HUES6 (cell line): ENCODE measurements at regions not wholly inside any gene's neighbourhood (a gene's known extent, or its start where the extent isn't known, plus 50 kb on each side); places are given as distances from the start of the nearest gene placed in this dataset.

Experiments used
- H3K27ac ChIP-seq: 2 replicates; pipeline ENCODE4 v1.7.0; 2013; ENCODE audit warnings: low read depth, mild to moderate bottlenecking, low read length, inconsistent platforms
- H3K27me3 ChIP-seq: 2 replicates; pipeline ENCODE4 v1.6.1; 2013; ENCODE audit warnings: low read length; ENCODE audit not compliant: control insufficient read depth, insufficient read depth
- H3K36me3 ChIP-seq: 2 replicates; pipeline ENCODE4 v1.6.1; 2013; ENCODE audit warnings: low read length; ENCODE audit not compliant: control insufficient read depth, insufficient read depth
- H3K4me1 ChIP-seq: 2 replicates; pipeline ENCODE4 v1.6.1; 2013; ENCODE audit warnings: low read length; ENCODE audit not compliant: control insufficient read depth, insufficient read depth
- H3K4me3 ChIP-seq: 2 replicates; pipeline ENCODE4 v1.5.1; 2013; ENCODE audit warnings: low read depth, low read length
- H3K9ac ChIP-seq: one replicate; pipeline ENCODE4 v1.6.1; 2013; ENCODE audit warnings: mild to moderate bottlenecking, low read length
- H3K9me3 ChIP-seq: 2 replicates; pipeline ENCODE4 v1.6.1; 2013; ENCODE audit warnings: low read depth, low read length; ENCODE audit not compliant: control insufficient read depth, insufficient read depth

DNA sequence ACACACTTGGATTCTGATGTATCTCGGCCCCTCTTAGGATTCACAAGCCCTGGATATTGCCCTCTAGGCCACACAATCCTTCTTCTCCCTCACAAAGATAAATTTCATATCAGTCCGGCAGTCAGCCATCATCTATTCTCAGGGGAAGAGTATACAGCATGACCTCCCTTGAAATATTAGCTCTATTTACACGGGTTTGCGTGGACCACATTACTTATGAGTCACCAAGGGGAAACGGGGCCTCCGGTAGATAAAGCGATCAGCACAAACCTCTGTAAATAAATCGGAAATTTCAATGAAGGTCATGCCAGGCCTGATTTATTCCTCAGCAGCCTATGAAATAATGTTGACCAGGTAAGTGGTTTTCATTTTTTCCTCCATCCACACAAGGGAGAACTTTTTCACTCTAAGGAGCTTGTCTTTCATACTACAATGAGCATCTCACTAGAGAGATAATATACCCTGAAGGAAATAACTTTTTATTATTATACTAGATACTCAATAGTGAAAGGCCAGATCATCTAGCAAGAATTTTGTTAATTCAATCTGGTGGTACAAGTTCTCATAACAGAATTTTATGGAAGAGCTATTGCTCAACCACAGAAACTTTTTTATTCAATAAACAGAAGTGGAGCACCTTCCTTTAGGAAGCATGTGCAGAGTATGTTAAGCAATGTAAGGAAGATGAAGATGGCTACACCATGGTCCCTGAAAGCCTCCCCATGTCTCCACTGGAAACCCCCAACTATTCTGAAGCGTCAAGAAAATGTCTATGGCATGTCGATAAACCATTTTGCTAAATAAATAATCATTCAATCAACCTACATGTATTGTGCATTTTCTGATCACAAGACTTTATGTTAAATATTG lies 125.2 kb upstream of the PIK3C3 start:
- Histone ChIP-seq H3K36me3 (no peaks in the 10 kb centered on the region), H3K27me3 (no peaks in the 10 kb centered on the region), H3K9ac (no peak overlapping the region), H3K27ac (no peak overlapping the region), H3K4me3 (no peak overlapping the region), H3K4me1 (0 out of 2 replicates have a peak, but pooled peaks cover 5% of the 10 kb centered on the region), H3K9me3 (no peaks in the 10 kb centered on the region)

DNA sequence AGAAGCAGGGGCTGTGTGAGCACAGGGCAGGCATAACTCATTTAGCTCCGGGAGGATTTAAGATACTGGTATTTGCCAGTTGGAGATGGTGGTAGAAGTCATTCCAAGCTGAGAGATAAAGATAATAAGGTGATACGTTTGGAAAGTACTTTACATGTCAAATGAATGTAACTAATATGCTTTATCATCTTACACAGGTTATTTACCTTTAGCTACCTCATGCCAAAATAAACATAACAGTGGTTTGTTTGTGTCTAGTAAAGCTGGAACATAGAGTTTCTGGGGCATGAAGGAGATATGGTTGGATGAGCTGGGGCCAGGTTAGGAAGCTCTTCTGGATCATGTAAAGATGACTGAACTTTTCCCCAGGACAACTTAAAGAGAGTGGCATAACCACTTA lies 126.9 kb upstream of the PIK3C3 start:
- Histone ChIP-seq H3K4me1 (0 out of 2 replicates have a peak, but pooled peaks cover 5% of the 10 kb centered on the region), H3K9ac (no peak overlapping the region), H3K27ac (no peak overlapping the region), H3K4me3 (no peak overlapping the region), H3K9me3 (no peaks in the 10 kb centered on the region), H3K36me3 (no peaks in the 10 kb centered on the region), H3K27me3 (no peaks in the 10 kb centered on the region)

DNA sequence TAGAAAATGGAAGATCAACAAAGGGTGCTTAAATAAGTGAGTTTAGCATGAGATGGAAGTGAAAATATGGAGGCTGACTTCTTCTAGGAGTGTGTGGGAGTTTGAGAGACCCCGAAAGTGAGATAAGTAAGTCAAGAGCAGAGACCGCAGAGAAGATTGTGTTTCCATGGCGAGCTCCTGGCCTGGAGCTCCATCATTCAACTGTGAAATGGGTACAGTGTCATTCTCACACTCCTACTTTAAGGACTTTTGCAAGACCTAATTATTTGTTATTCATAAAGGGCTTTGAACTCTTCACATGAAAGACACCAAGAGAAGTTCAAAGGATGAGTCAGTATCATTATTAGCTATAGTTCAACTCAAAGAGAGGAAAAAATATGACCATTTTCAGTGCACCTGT lies 134.2 kb upstream of the PIK3C3 start:
- H3K36me3 ChIP-seq: no peaks in the 10 kb centered on the region
- H3K4me1 ChIP-seq: peaks cover 12% of the 10 kb centered on the region
- no peaks in the 10 kb centered on the region for H3K9me3 ChIP-seq
- no peaks in the 10 kb centered on the region for H3K27me3 ChIP-seq
- H3K9ac ChIP-seq: no peak overlapping the region
- H3K4me3 ChIP-seq: no peak overlapping the region
- no peak overlapping the region for H3K27ac ChIP-seq

DNA sequence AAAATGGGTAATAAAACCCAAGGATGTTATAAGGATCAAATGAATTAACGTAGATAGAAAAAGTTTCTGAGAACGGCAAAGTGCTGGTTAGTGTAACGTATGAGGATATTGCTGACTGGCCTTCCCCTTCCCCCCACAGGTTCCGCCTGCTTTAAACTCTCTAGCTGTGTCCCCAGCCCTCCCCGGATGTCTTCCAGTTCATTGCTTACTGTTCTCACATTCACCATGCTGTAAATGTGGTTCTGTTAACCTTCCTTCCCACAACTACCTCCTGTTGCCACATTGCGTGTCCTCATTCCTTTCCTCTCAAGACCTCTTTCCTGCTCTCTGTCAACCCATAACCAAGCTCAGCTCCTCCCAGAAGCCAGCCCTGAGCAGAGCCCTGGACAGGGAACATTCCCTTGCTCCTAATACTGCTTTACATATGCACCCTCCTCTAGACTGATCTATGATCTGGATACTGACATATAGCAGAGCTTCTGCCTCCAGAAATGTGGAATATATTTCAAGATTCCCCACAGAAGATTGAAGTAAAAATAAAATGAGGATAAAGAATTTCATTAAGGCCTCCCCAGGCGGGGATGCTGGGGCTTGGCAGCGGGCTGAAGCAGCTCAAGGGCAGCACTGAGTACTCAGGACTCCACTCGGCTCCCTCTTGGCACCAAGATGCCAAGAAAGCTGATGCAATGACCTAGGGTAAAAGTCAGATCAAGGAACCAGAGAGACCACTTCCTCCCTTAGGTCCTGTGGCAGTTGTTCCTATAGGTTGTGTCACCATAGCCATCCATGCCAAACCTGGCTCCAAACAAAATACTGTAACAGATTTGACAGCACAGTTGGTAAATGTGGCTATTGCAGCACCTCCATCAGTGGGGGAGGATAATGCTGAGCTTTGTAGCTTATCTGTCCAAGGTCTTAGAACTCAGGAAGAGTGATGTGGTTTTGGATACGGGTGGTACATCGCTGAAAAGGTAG lies 136.4 kb upstream of the PIK3C3 start:
- Histone ChIP-seq H3K27me3 (no peaks in the 10 kb centered on the region), H3K9me3 (no peaks in the 10 kb centered on the region), H3K4me1 (peaks cover 12% of the 10 kb centered on the region), H3K4me3 (no peak overlapping the region), H3K9ac (no peak overlapping the region), H3K27ac (no peak overlapping the region), H3K36me3 (no peaks in the 10 kb centered on the region)

DNA sequence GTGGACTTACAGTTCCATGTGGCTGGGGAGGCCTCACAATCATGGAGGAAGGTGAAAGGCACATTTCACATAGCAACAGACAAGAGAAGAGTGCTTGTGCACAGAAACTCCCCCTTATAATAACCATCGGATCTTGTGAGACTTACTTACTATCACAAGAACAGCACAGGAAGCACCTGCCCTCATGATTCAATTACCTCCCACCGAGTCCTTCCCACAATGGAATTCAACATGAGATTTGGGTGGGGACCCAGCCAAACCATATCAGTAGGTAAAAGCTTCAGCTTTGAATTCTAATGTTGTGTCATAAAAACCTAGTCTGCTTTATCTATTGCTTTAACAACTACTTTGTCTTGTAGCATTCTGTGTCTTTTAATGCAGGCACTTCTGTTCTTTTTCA lies 140.4 kb upstream of the PIK3C3 start:
- Histone ChIP-seq H3K27ac (no peak overlapping the region), H3K9ac (no peak overlapping the region), H3K4me1 (peaks cover 12% of the 10 kb centered on the region), H3K4me3 (no peak overlapping the region), H3K9me3 (peaks cover 3% of the 10 kb centered on the region; the same call in 1 of the 2 replicates), H3K27me3 (no peaks in the 10 kb centered on the region), H3K36me3 (no peaks in the 10 kb centered on the region)

DNA sequence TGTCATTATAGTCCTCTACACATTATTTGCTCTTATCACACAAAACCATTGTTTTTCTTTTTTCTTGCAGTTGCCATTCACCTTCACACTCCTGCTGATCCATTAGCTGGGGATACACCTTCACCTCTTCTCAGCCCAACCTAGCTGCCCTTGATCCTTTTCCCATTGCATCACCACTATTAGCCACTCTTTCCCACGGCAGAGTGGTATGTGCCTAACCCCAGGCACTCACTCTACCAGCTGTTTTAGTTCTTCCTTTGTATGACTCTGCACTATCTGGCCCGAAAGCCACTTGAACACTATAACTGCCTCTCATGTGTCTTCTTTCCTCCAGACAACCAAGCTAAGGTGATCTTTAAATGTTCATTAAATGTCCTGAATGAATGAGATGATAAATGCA lies 145.4 kb upstream of the PIK3C3 start:
- no peaks in the 10 kb centered on the region for H3K27me3 ChIP-seq
- H3K9me3 ChIP-seq: peaks cover 3% of the 10 kb centered on the region; the same call in 1 of the 2 replicates
- no peaks in the 10 kb centered on the region for H3K4me1 ChIP-seq
- no peaks in the 10 kb centered on the region for H3K36me3 ChIP-seq
- H3K9ac ChIP-seq: no peak overlapping the region
- no peak overlapping the region for H3K4me3 ChIP-seq
- no peak overlapping the region for H3K27ac ChIP-seq

DNA sequence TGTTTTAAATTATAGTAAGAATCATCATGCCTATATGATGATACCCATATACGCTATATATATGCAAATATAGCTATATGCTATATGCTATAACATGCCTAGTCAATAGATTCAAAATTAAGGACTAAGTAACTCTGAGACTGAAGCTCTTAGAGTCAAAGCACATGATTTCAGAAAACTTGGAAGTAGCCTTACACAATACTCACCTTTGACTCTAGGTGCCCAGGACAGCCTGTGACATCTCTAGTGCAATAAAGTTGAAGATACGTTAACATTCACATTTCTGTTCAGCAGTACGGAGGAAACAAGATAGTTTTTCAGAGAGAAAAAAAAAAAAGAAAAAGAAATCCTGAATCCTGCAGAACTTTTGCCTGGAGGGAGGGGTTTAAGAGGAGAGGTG lies 149.7 kb upstream of the PIK3C3 start:
- Histone ChIP-seq H3K36me3 (no peaks in the 10 kb centered on the region), H3K9me3 (no peaks in the 10 kb centered on the region), H3K4me3 (no peak overlapping the region), H3K9ac (no peak overlapping the region), H3K27me3 (no peaks in the 10 kb centered on the region), H3K4me1 (no peaks in the 10 kb centered on the region), H3K27ac (no peak overlapping the region)

DNA sequence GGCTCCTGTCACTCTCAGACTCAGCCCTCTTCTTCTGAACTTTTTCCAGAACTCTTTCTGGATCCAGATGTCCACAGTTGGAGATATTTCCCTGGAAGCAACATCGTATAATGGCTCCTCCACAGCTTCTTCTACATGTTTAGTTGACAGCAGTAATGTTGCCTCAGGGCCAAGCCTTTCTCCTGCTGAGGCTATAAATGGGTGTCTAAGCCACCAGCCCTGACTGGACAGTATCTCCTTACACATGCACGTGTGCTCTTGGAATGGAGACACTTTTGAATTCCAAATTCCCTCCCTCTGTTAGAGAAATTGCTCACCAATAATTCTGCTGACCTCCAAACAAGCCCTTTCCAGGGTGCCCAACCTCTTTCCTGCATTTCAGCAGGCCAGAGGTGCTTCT lies 156.2 kb upstream of the PIK3C3 start:
- Histone ChIP-seq H3K4me3 (no peak overlapping the region), H3K4me1 (no peaks in the 10 kb centered on the region), H3K27ac (no peak overlapping the region), H3K27me3 (no peaks in the 10 kb centered on the region), H3K9me3 (no peaks in the 10 kb centered on the region), H3K9ac (no peak overlapping the region), H3K36me3 (no peaks in the 10 kb centered on the region)

DNA sequence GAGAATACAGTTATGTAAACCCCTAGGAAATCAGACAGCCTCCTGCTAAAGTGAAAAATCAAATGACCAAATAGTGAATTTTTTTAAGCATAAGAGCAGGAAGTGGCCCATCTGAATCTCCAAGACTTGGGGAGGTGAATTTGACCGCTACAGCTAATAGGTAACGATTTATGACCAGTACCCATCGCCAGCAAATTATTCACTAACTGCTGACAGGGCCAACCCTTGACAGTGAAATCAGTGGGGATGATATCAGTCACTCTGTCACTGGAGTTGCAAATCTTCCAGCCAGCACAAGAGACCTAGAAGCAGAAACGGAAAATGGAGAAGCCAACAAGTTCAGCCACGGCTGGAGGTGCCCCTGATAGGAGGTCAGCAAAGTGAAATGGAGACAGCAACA lies 164.3 kb upstream of the PIK3C3 start:
- Histone ChIP-seq H3K4me3 (no peak overlapping the region), H3K4me1 (no peaks in the 10 kb centered on the region), H3K36me3 (no peaks in the 10 kb centered on the region), H3K9ac (no peak overlapping the region), H3K27ac (no peak overlapping the region), H3K9me3 (no peaks in the 10 kb centered on the region), H3K27me3 (no peaks in the 10 kb centered on the region)

DNA sequence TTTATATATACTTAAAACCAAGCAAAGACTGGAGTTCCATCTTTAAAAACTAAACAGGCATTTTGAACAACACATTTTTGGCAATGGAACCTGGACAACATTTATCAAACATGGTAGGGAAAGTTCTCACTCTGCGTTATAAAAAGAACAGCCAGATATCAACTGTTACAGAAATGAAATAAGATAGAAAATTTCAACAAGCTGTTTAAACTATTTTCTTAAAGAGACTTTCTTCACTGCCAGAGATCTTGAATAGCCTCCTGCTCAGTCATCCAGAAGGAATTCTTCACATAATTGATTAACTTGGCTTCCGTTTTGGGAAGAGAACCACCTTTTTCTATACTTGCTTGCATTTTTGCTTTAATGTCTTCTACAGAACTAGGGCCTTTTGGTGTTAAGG lies 166.0 kb upstream of the PIK3C3 start:
- no peaks in the 10 kb centered on the region for H3K36me3 ChIP-seq
- no peak overlapping the region for H3K9ac ChIP-seq
- H3K27ac ChIP-seq: no peak overlapping the region
- no peak overlapping the region for H3K4me3 ChIP-seq
- no peaks in the 10 kb centered on the region for H3K9me3 ChIP-seq
- no peaks in the 10 kb centered on the region for H3K27me3 ChIP-seq
- no peaks in the 10 kb centered on the region for H3K4me1 ChIP-seq

DNA sequence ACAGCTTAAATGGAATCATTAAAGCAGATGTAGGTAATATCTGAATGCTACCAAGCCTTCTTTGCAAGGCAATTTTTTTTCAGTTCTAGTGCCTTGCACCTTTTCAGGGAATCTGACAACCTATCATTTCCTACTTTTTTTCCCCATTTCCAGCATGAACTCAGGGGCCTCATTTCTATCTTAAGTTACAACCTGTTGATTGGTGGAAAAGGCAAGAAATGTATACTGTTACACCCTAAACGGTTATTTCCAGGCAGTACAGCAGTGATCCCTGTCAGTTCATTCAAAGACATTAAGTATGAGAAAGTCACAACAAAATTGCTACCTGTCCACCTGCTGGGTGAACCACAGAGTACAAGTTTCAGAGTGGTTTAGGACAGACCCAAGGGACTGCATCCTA lies 171.2 kb upstream of the PIK3C3 start:
- Histone ChIP-seq H3K9me3 (no peaks in the 10 kb centered on the region), H3K36me3 (no peaks in the 10 kb centered on the region), H3K27me3 (no peaks in the 10 kb centered on the region), H3K27ac (no peak overlapping the region), H3K4me3 (no peak overlapping the region), H3K4me1 (no peaks in the 10 kb centered on the region), H3K9ac (no peak overlapping the region)
